Endothelial cell of umbilical vein (primary cell): ENCODE measurements at regions not wholly inside any gene's neighbourhood (a gene's known extent, or its start where the extent isn't known, plus 50 kb on each side); places are given as distances from the start of the nearest gene placed in this dataset.

ENCODE experiments used
- BruUV-seq: library from RNA; stranded (reverse); fragments of 400-500 nt; replicated peaks from 2 replicates; lab custom pipeline; 2021; lab: Mats Ljungman, UMichigan
- CTCF ChIA-PET: fragments of 300-600, 350-600 bp; sonication (Branson Sonifier 250); formaldehyde crosslinking; loops from one replicate; lab custom pipeline; 2021; ENCODE audit warnings: antibody characterized with exemption, inconsistent platforms; lab: Charles Lee
- POLR2A ChIA-PET: fragments of 300-600, 350-600 bp; sonication (Branson Sonifier 250); formaldehyde crosslinking; loops from one replicate; lab custom pipeline; 2021; ENCODE audit warnings: antibody characterized with exemption, inconsistent platforms; lab: Charles Lee
- DNase-seq: peaks from one replicate; pipeline ENCODE4 v3.0.0-alpha.2; 2011; ENCODE audit warnings: low read depth, low spot score
- FAIRE-seq: peaks from 2 replicates; lab custom pipeline; 2011; peaks lifted over from hg19 to GRCh38; lab: Jason Lieb, UNC
- H2AFZ ChIP-seq: 2 replicates; pipeline ENCODE4 v1.6.0; 2012; ENCODE audit warnings: low read depth, low read length, control low read depth, inconsistent platforms
- H3K27ac ChIP-seq: 2 replicates; pipeline ENCODE4 v1.5.1; 2011; ENCODE audit warnings: low read depth, mild to moderate bottlenecking, control low read depth, low read length, moderate library complexity; ENCODE audit not compliant: insufficient read depth
- H3K27me3 ChIP-seq, 2 experiments: 2 replicates each; pipeline versions ENCODE4 v1.6.0 to v1.6.1; 2011; ENCODE audit warnings: low read length in 2 of 2, mixed read lengths in 1 of 2; ENCODE audit not compliant: control insufficient read depth in 2 of 2, insufficient read depth in 2 of 2
- H3K36me3 ChIP-seq, 2 experiments: 2 replicates in 1 of 2; 3 replicates in 1 of 2; pipeline ENCODE4 v1.5.1; 2011; ENCODE audit warnings: low read length in 2 of 2, mild to moderate bottlenecking in 1 of 2, moderate library complexity in 1 of 2; ENCODE audit not compliant: control insufficient read depth in 2 of 2, insufficient read depth in 2 of 2; ENCODE audit errors: extremely low read depth in 1 of 2
- H3K4me1 ChIP-seq: 3 replicates; pipeline ENCODE4 v1.5.1; 2011; ENCODE audit warnings: mild to moderate bottlenecking, low read length; ENCODE audit not compliant: control insufficient read depth, insufficient read depth; ENCODE audit errors: extremely low read depth
- H3K4me2 ChIP-seq: 2 replicates; pipeline ENCODE4 v1.6.1; 2011; ENCODE audit warnings: low read length, control low read depth, mixed read lengths; ENCODE audit not compliant: insufficient read depth
- H3K4me3 ChIP-seq, 3 experiments: fragments of 200-600 bp in 1 of 3; sonication (generic), shearing (Covaris generic) in 1 of 3; replicated peaks in 1 of 3; 2 replicates each; pipeline ENCODE4 v1.5.1; 2011 to 2016; ENCODE audit warnings: control low read depth in 3 of 3, low read length in 3 of 3, mild to moderate bottlenecking in 2 of 3, inconsistent platforms in 1 of 3, low read depth in 1 of 3, moderate library complexity in 1 of 3; ENCODE audit not compliant: insufficient read depth in 1 of 3
- H3K79me2 ChIP-seq: 2 replicates; pipeline ENCODE4 v1.6.0; 2012; ENCODE audit warnings: low read length, inconsistent platforms; ENCODE audit not compliant: control insufficient read depth, insufficient read depth
- H3K9ac ChIP-seq: replicated peaks from 2 replicates; pipeline ENCODE3; 2011; ENCODE audit warnings: low read length, control low read depth; ENCODE audit not compliant: insufficient read depth; ENCODE audit errors: extremely low read depth
- H3K9me1 ChIP-seq: replicated peaks from 3 replicates; pipeline ENCODE4 v1.6.0; 2011; ENCODE audit warnings: mild to moderate bottlenecking, low read length; ENCODE audit not compliant: control insufficient read depth, insufficient read depth; ENCODE audit errors: extremely low read depth
- H3K9me3 ChIP-seq: replicated peaks from 2 replicates; pipeline ENCODE4 v1.5.1; 2012; ENCODE audit warnings: low read length, inconsistent platforms; ENCODE audit not compliant: control insufficient read depth, insufficient read depth
- H4K20me1 ChIP-seq: replicated peaks from 2 replicates; pipeline ENCODE3; 2011; ENCODE audit warnings: mild to moderate bottlenecking, low read length; ENCODE audit not compliant: control insufficient read depth, insufficient read depth; ENCODE audit errors: extremely low read depth
- CTCF ChIP-seq, 2 donors: IDR thresholded peaks; 1 replicate in 1 of 2; 2 replicates in 1 of 2; pipeline ENCODE4 v1.5.1; 2011; ENCODE audit warnings: low read length in 2 of 2, mild to moderate bottlenecking in 2 of 2, moderate library complexity in 2 of 2, control low read depth in 1 of 2, inconsistent platforms in 1 of 2, low read depth in 1 of 2; ENCODE audit not compliant: insufficient read depth in 1 of 2; ENCODE audit errors: extremely low read depth in 1 of 2
- EZH2 ChIP-seq: IDR thresholded peaks from 2 replicates; pipeline ENCODE4 v1.6.1; 2012; ENCODE audit warnings: borderline replicate concordance, low read depth, mild to moderate bottlenecking, moderate library complexity, low read length, inconsistent platforms; ENCODE audit not compliant: severe bottlenecking
- FOS ChIP-seq: IDR thresholded peaks from 2 replicates; pipeline ENCODE4 v1.6.1; 2011; ENCODE audit warnings: mild to moderate bottlenecking, low read length, moderate library complexity, borderline replicate concordance; ENCODE audit not compliant: insufficient read depth
- GATA2 ChIP-seq: IDR thresholded peaks from 2 replicates; pipeline ENCODE4 v1.7.0; 2011; ENCODE audit warnings: low read depth, mild to moderate bottlenecking, moderate library complexity, mixed read lengths, low read length; ENCODE audit not compliant: insufficient read length, insufficient read depth
- JUN ChIP-seq: IDR thresholded peaks from 2 replicates; pipeline ENCODE4 v1.6.1; 2011; ENCODE audit warnings: borderline replicate concordance, low read depth; ENCODE audit not compliant: insufficient read length, insufficient read depth
- MAX ChIP-seq: IDR thresholded peaks from 2 replicates; pipeline ENCODE4 v1.6.1; 2011; ENCODE audit not compliant: insufficient read depth, insufficient read length
- MYC ChIP-seq: IDR thresholded peaks from one replicate; pipeline ENCODE4 v1.6.1; 2011; ENCODE audit warnings: mild to moderate bottlenecking, low read depth, low read length
- POLR2A ChIP-seq: IDR thresholded peaks from 2 replicates; pipeline ENCODE4 v1.6.1; 2012; ENCODE audit warnings: low read depth, mild to moderate bottlenecking, control low read depth, low read length
- POLR2AphosphoS5 ChIP-seq: IDR thresholded peaks from 2 replicates; pipeline ENCODE4 v1.6.1; 2012; ENCODE audit warnings: low read depth, mild to moderate bottlenecking, control low read depth, low read length, moderate library complexity; ENCODE audit not compliant: insufficient read depth
- dilution Hi-C: fragments of 300-500 bp; cut with MboI; formaldehyde crosslinking; loops from one replicate; pipeline ENCODE4 v1.15.0; 2019; ENCODE audit warnings: low sequenced_read_pairs; ENCODE audit not compliant: extremely low pct_ligation_motif_present
- intact Hi-C: fragments of 100-400 bp; cut with micrococcal nuclease; formaldehyde crosslinking; loops from one replicate; pipeline ENCODE4 v1.10.0; 2022

GRCh38 chr20:60963146-60963545 lies 288.9 kb upstream of the CDH4 start:
- no peaks in the 10 kb centered on the region for H3K27me3 ChIP-seq
- H3K27ac ChIP-seq = no peak overlapping the region
- ChIA-PET POLR2A (no interaction called here), CTCF (no interaction called here)
- dilution Hi-C loops = no loop called here
- H3K4me1 ChIP-seq = no peaks in the 10 kb centered on the region
- H4K20me1 ChIP-seq = no peaks in the 10 kb centered on the region
- TF ChIP-seq POLR2A = no peak
- TF ChIP-seq GATA2 = no peak
- TF ChIP-seq MAX = no peak
- no peak for TF ChIP-seq FOS
- no peak for TF ChIP-seq JUN
- TF ChIP-seq CTCF (IDR thresholded peaks at IDR 0.05; ENCODE audit: extremely low read depth in 1 of 2, insufficient read depth in 1 of 2, low read depth in 1 of 2, low read length in 2 of 2) = no peak
- no peak for TF ChIP-seq POLR2AphosphoS5
- no peak for TF ChIP-seq EZH2
- no peak for TF ChIP-seq MYC
- H3K9me3 ChIP-seq = peaks cover 13% of the 10 kb centered on the region
- no peak overlapping the region for H3K4me3 ChIP-seq
- DNase-seq (no peak), FAIRE-seq (no peak)
- H3K4me2 ChIP-seq = no peak overlapping the region
- BruUV-seq = no TSS peak
- no peaks in the 10 kb centered on the region for H3K36me3 ChIP-seq
- intact Hi-C loops = no loop called here
- H3K79me2 ChIP-seq = no peaks in the 10 kb centered on the region
- no peak overlapping the region for H2AFZ ChIP-seq
- H3K9me1 ChIP-seq = no peaks in the 10 kb centered on the region
- no peak overlapping the region for H3K9ac ChIP-seq
